ENCODE measurements at regions not wholly inside any gene's neighbourhood (a gene's known extent, or its start where the extent isn't known, plus 50 kb on each side); places are given as distances from the start of the nearest gene placed in this dataset.

- DNase-seq = peak in 1 of 2 experiments; percentile 60
- Histone ChIP-seq H3K36me3 (ENCODE audit: low read depth) (no peaks in the 10 kb centered on the region), H3K27ac (no peak overlapping the region), H3K4me2 (peak overlapping the region; percentile 45; the same call in 1 of the 2 replicates), H3K4me1 (replicated peaks; ENCODE audit: insufficient read depth) (no peaks in the 10 kb centered on the region), H3K9me2 (ENCODE audit: insufficient read depth) (no peaks in the 10 kb centered on the region), H2AFZ (peak overlapping the region; percentile 56), H4K20me1 (ENCODE audit: insufficient read depth) (no peaks in the 10 kb centered on the region), H3K9me3 (ENCODE audit: insufficient read depth, low read depth) (no peaks in the 10 kb centered on the region; the same call in 1 of the 2 replicates), H3K4me3 (peak overlapping the region; percentile 35; the same call in 1 of the 2 replicates), H3F3A (ENCODE audit: insufficient read depth, low read depth) (no peaks in the 10 kb centered on the region), H3K79me2 (ENCODE audit: low read depth) (no peaks in the 10 kb centered on the region), H3K27me3 (ENCODE audit: insufficient read depth, low read depth) (no peaks in the 10 kb centered on the region)
- TF ChIP-seq CTCF (conservative IDR thresholded peaks at IDR 0.05) = no peak
- BruUV-seq (replicated peaks) = TSS peak; percentile 81
- POLR2A ChIA-PET (ENCODE audit: unreplicated experiment) = interaction anchor here (0.6 to 0.7 kb wide), 3 partner anchors 23 to 113 kb away, joined by 3 to 5 read pairs (median 3); no protein-coding TSS in a partner anchor
- CTCF ChIA-PET = interaction anchor here (0.5 kb wide), 1 partner anchor 36 kb away, joined by 3 read pairs; no protein-coding TSS in a partner anchor
- intact Hi-C loops (cut with micrococcal nuclease; ENCODE audit: unreplicated experiment) = no loop called here
These were observed 59.4 kb upstream of the ALOX12 start for GRCh38 chr17:6936370-6937028.

- H3K9me2 ChIP-seq (ENCODE audit: insufficient read depth) = no peaks in the 10 kb centered on the region
- H3K4me1 ChIP-seq (replicated peaks; ENCODE audit: insufficient read depth) = no peaks in the 10 kb centered on the region
- no peaks in the 10 kb centered on the region; the same call in 1 of the 2 replicates for H3K9me3 ChIP-seq (ENCODE audit: insufficient read depth, low read depth)
- H3K27ac ChIP-seq = no peak overlapping the region
- TF ChIP-seq EZH2 (IDR thresholded peaks at IDR 0.05; ENCODE audit: low read depth) (no peak), CTCF (conservative IDR thresholded peaks at IDR 0.05) (no peak)
- no peaks in the 10 kb centered on the region for H3F3A ChIP-seq (ENCODE audit: insufficient read depth, low read depth)
- CTCF ChIA-PET = no interaction called here
- H3K79me2 ChIP-seq (ENCODE audit: low read depth) = no peaks in the 10 kb centered on the region
- no peaks in the 10 kb centered on the region for H4K20me1 ChIP-seq (ENCODE audit: insufficient read depth)
- intact Hi-C loops (cut with micrococcal nuclease; ENCODE audit: unreplicated experiment) = no loop called here
- no peak overlapping the region for H3K4me3 ChIP-seq
- no peak for DNase-seq
- no peaks in the 10 kb centered on the region for H3K27me3 ChIP-seq (ENCODE audit: insufficient read depth, low read depth)
- POLR2A ChIA-PET (ENCODE audit: unreplicated experiment) = no interaction called here
- no peak overlapping the region for H2AFZ ChIP-seq
- no peaks in the 10 kb centered on the region for H3K36me3 ChIP-seq (ENCODE audit: low read depth)
- BruUV-seq (replicated peaks) = no TSS peak
- H3K4me2 ChIP-seq = no peak overlapping the region
These were observed 57.2 kb upstream of the ALOX12 start for GRCh38 chr17:6938637-6939036.

GRCh38 chr17:6940186-6940649, 55.6 kb upstream of the ALOX12 start:
- ChIA-PET CTCF (interaction anchor here (0.7 to 1.6 kb wide), 2 partner anchors 30 to 97 kb away, joined by 3 read pairs; no protein-coding TSS in a partner anchor), POLR2A (ENCODE audit: unreplicated experiment) (interaction anchor here (0.6 to 1.2 kb wide), 4 partner anchors 64 to 116 kb away, joined by 3 to 7 read pairs (median 4); no protein-coding TSS in a partner anchor)
- no TSS peak for BruUV-seq (replicated peaks)
- peak overlapping the region; percentile 64 for H3K4me2 ChIP-seq
- no peaks in the 10 kb centered on the region for H3K4me1 ChIP-seq (replicated peaks; ENCODE audit: insufficient read depth)
- H4K20me1 ChIP-seq (ENCODE audit: insufficient read depth) = no peaks in the 10 kb centered on the region
- TF ChIP-seq CTCF (conservative IDR thresholded peaks at IDR 0.05) (no peak), EZH2 (IDR thresholded peaks at IDR 0.05; ENCODE audit: low read depth) (no peak)
- no peaks in the 10 kb centered on the region for H3K79me2 ChIP-seq (ENCODE audit: low read depth)
- no peaks in the 10 kb centered on the region for H3K9me3 ChIP-seq (ENCODE audit: insufficient read depth, low read depth)
- H3K4me3 ChIP-seq = peak overlapping the region; percentile 54
- H3K27ac ChIP-seq = no peak overlapping the region
- peak in 1 of 2 experiments; percentile 24 for DNase-seq
- H3F3A ChIP-seq (ENCODE audit: insufficient read depth, low read depth) = no peaks in the 10 kb centered on the region
- H3K36me3 ChIP-seq (ENCODE audit: low read depth) = no peaks in the 10 kb centered on the region
- intact Hi-C loops (cut with micrococcal nuclease; ENCODE audit: unreplicated experiment) = no loop called here
- H3K9me2 ChIP-seq (ENCODE audit: insufficient read depth) = no peaks in the 10 kb centered on the region
- H2AFZ ChIP-seq = peak overlapping the region; percentile 72
- no peaks in the 10 kb centered on the region for H3K27me3 ChIP-seq (ENCODE audit: insufficient read depth, low read depth)
